Sigmoid colon (tissue), 6 donors: ENCODE measurements at regions not wholly inside any gene's neighbourhood (a gene's known extent, or its start where the extent isn't known, plus 50 kb on each side); places are given as distances from the start of the nearest gene placed in this dataset.

Experiments
- DNase-seq: peaks from one replicate; pipeline ENCODE4 v3.0.0-alpha.2; 2019
- H3K27ac ChIP-seq, 4 donors: fragments of 200-600 bp; sonication (generic); one replicate each; pipeline ENCODE4 v1.5.1; 2016 to 2019; ENCODE audit warnings: mild to moderate bottlenecking in 1 of 4
- H3K27me3 ChIP-seq, 3 donors: fragments of 200-600 bp; sonication (generic); one replicate each; pipeline ENCODE4 v1.5.1; 2019; ENCODE audit warnings: mild to moderate bottlenecking in 1 of 3
- H3K36me3 ChIP-seq, 4 donors: fragments of 200-600 bp; sonication (generic); one replicate each; pipeline ENCODE4 v1.5.1; 2016 to 2019
- H3K4me1 ChIP-seq, 4 donors: fragments of 200-600 bp; sonication (generic); one replicate each; pipeline ENCODE4 v1.5.1; 2017 to 2019
- H3K4me3 ChIP-seq, 4 donors: fragments of 200-600 bp; sonication (generic); one replicate each; pipeline ENCODE4 v1.5.1; 2017 to 2019; ENCODE audit warnings: mild to moderate bottlenecking in 2 of 4, moderate library complexity in 1 of 4
- H3K9me3 ChIP-seq, 4 donors: fragments of 200-600 bp in 3 of 4; sonication (generic) in 3 of 4; one replicate each; pipeline versions ENCODE4 v1.5.1 to v1.6.1; 2013 to 2019
- CTCF ChIP-seq, 4 experiments: fragments of 450-650 bp in 3 of 4; fragments of 200-600 bp in 1 of 4; IDR thresholded peaks; one replicate each; pipeline ENCODE4 v1.5.1; 2016 to 2019; ENCODE audit warnings: antibody characterized with exemption in 4 of 4, mild to moderate bottlenecking in 3 of 4, moderate library complexity in 2 of 4
- EP300 ChIP-seq, 4 donors: sonication (generic); formaldehyde crosslinking; IDR thresholded peaks; one replicate each; pipeline ENCODE4 v1.6.1; 2017; ENCODE audit warnings: antibody characterized with exemption in 4 of 4
- POLR2A ChIP-seq, 2 donors: fragments of 450-650 bp; IDR thresholded peaks; one replicate each; pipeline ENCODE4 v1.6.1; 2016; ENCODE audit warnings: antibody characterized with exemption in 2 of 2, mild to moderate bottlenecking in 2 of 2, moderate library complexity in 2 of 2
- POLR2AphosphoS5 ChIP-seq, 4 donors: sonication (generic); formaldehyde crosslinking; IDR thresholded peaks; one replicate each; pipeline ENCODE4 v1.6.1; 2017; ENCODE audit warnings: antibody characterized with exemption in 4 of 4
- WGBS, 2 donors: extraction: QIAGEN DNeasy Blood & Tissue Kit; methylation state at CpG; one replicate each; pipeline ENCODE4 v1.1.7; 2013; 5-methylcytosine and 5-hydroxymethylcytosine counted together
- intact Hi-C: fragments of 100-400 bp; cut with DNase I; formaldehyde crosslinking; loops from one replicate; pipeline ENCODE4 v1.15.1; 2023
- donor health status: healthy with polysubstance abuse.
- donor health status: healthy.

- WGBS, 2 donors: 65 to 73% methylated on average over 2 of the region's 2 CpGs
- intact Hi-C loops: no loop called here
- Histone ChIP-seq H3K4me3 (no peak overlapping the region), H3K36me3 (no peaks in the 10 kb centered on the region), H3K4me1 (peaks cover 0 to 17% (median 12%) of the 10 kb centered on the region in 4 donors), H3K27ac (no peak overlapping the region), H3K9me3 (peaks cover 3 to 11% (median 7%) of the 10 kb centered on the region in 4 donors), H3K27me3 (peaks cover 0 to 45% (median 0%) of the 10 kb centered on the region in 3 donors)
- no peak for DNase-seq
- peak; percentile 44 to 81 (median 68) for TF ChIP-seq POLR2AphosphoS5 (IDR thresholded peaks at IDR 0.05)
- no peak for TF ChIP-seq EP300 (IDR thresholded peaks at IDR 0.05)
These were observed 292.3 kb downstream of the PMP22 start for GRCh38 chr17:14972844-14973243.

- Histone ChIP-seq H3K27me3 (peaks cover 0 to 39% (median 0%) of the 10 kb centered on the region in 3 donors), H3K36me3 (no peaks in the 10 kb centered on the region), H3K9me3 (peaks cover 3 to 9% (median 7%) of the 10 kb centered on the region in 4 donors), H3K4me1 (peaks cover 0 to 17% (median 12%) of the 10 kb centered on the region in 4 donors), H3K4me3 (no peak overlapping the region), H3K27ac (no peak overlapping the region)
- TF ChIP-seq POLR2A (IDR thresholded peaks at IDR 0.05) (no peak), POLR2AphosphoS5 (IDR thresholded peaks at IDR 0.05) (no peak), CTCF (IDR thresholded peaks at IDR 0.05) (no peak), EP300 (IDR thresholded peaks at IDR 0.05) (no peak)
- no peak for DNase-seq
- intact Hi-C loops: no loop called here
These were observed 294.1 kb downstream of the PMP22 start for GRCh38 chr17:14971054-14971453.

- Histone ChIP-seq H3K4me1 (no peaks in the 10 kb centered on the region), H3K27me3 (peaks cover 0 to 10% (median 3%) of the 10 kb centered on the region in 3 donors), H3K36me3 (no peaks in the 10 kb centered on the region), H3K9me3 (peaks cover 0 to 3% (median 1%) of the 10 kb centered on the region in 4 donors), H3K4me3 (no peak overlapping the region), H3K27ac (no peak overlapping the region)
- DNase-seq: no peak
- no peak for TF ChIP-seq POLR2AphosphoS5 (IDR thresholded peaks at IDR 0.05)
- TF ChIP-seq EP300 (IDR thresholded peaks at IDR 0.05): no peak
- TF ChIP-seq POLR2A (IDR thresholded peaks at IDR 0.05): no peak
- no peak for TF ChIP-seq CTCF (IDR thresholded peaks at IDR 0.05)
- intact Hi-C loops: no loop called here
- 49 to 69% methylated on average over 2 of the region's 2 CpGs for WGBS, 2 donors
These were observed 305.9 kb downstream of the PMP22 start for GRCh38 chr17:14959106-14959648.

GRCh38 chr17:14953405-14953804 is 311.7 kb downstream of the PMP22 start:
- no peaks in the 10 kb centered on the region for H3K9me3 ChIP-seq
- no peaks in the 10 kb centered on the region for H3K4me1 ChIP-seq
- no peaks in the 10 kb centered on the region for H3K27me3 ChIP-seq
- H3K36me3 ChIP-seq: no peaks in the 10 kb centered on the region
- intact Hi-C loops: no loop called here
- TF ChIP-seq CTCF (IDR thresholded peaks at IDR 0.05) (no peak), POLR2A (IDR thresholded peaks at IDR 0.05) (no peak), POLR2AphosphoS5 (IDR thresholded peaks at IDR 0.05) (no peak), EP300 (IDR thresholded peaks at IDR 0.05) (no peak)
- H3K27ac ChIP-seq: no peak overlapping the region
- H3K4me3 ChIP-seq: no peak overlapping the region
- WGBS, 2 donors: 78 to 88% methylated on average over 5 of the region's 5 CpGs
- DNase-seq: no peak

GRCh38 chr17:14950686-14951085 is 314.4 kb downstream of the PMP22 start:
- Histone ChIP-seq H3K4me3 (no peak overlapping the region), H3K4me1 (no peaks in the 10 kb centered on the region), H3K36me3 (no peaks in the 10 kb centered on the region), H3K9me3 (no peaks in the 10 kb centered on the region), H3K27ac (no peak overlapping the region), H3K27me3 (no peaks in the 10 kb centered on the region)
- 83 to 87% methylated on average over 2 of the region's 2 CpGs for WGBS, 2 donors
- DNase-seq: no peak
- intact Hi-C loops: no loop called here
- TF ChIP-seq POLR2A (IDR thresholded peaks at IDR 0.05): no peak

- intact Hi-C loops: no loop called here
- WGBS, 2 donors: 43 to 64% methylated on average over 3 of the region's 3 CpGs
- DNase-seq: no peak
- Histone ChIP-seq H3K27me3 (no peaks in the 10 kb centered on the region), H3K27ac (no peak overlapping the region), H3K4me1 (no peaks in the 10 kb centered on the region), H3K9me3 (no peaks in the 10 kb centered on the region), H3K36me3 (no peaks in the 10 kb centered on the region), H3K4me3 (no peak overlapping the region)
- TF ChIP-seq CTCF (IDR thresholded peaks at IDR 0.05) (no peak), EP300 (IDR thresholded peaks at IDR 0.05) (no peak), POLR2A (IDR thresholded peaks at IDR 0.05) (no peak), POLR2AphosphoS5 (IDR thresholded peaks at IDR 0.05) (no peak)
These were observed 314.9 kb downstream of the PMP22 start for GRCh38 chr17:14950216-14950615.
